ENCODE measurements at regions not wholly inside any gene's neighbourhood (a gene's known extent, or its start where the extent isn't known, plus 50 kb on each side); places are given as distances from the start of the nearest gene placed in this dataset.

GRCh38 chr16:73771196-73772064 is 525.2 kb upstream of the PSMD7 start:
- DNase-seq (ENCODE audit: extremely low read depth in 1 of 2, low read depth in 1 of 2) = no peak

GRCh38 chr16:73768786-73769203 is 527.8 kb upstream of the PSMD7 start:
- no peak for DNase-seq (ENCODE audit: extremely low read depth in 1 of 2, low read depth in 1 of 2)

GRCh38 chr16:73764321-73764720 is 532.3 kb upstream of the PSMD7 start:
- DNase-seq (ENCODE audit: extremely low read depth in 1 of 2, low read depth in 1 of 2) = no peak

- DNase-seq (ENCODE audit: extremely low read depth in 1 of 2, low read depth in 1 of 2) = no peak
Observed at GRCh38 chr16:73756289-73757178, 540.1 kb upstream of the PSMD7 start.

- no peak for DNase-seq (ENCODE audit: extremely low read depth in 1 of 2, low read depth in 1 of 2)
Observed at GRCh38 chr16:73753931-73754330, 542.7 kb upstream of the PSMD7 start.

GRCh38 chr16:73750639-73751038 is 546.0 kb upstream of the PSMD7 start:
- no peak for DNase-seq (ENCODE audit: extremely low read depth in 1 of 2, low read depth in 1 of 2)

GRCh38 chr16:73747328-73747727 is 549.3 kb upstream of the PSMD7 start:
- no peak for DNase-seq (ENCODE audit: extremely low read depth in 1 of 2, low read depth in 1 of 2)

- DNase-seq (ENCODE audit: extremely low read depth in 1 of 2, low read depth in 1 of 2) = no peak
Observed at GRCh38 chr16:73746554-73746953, 550.1 kb upstream of the PSMD7 start.

- DNase-seq (ENCODE audit: extremely low read depth in 1 of 2, low read depth in 1 of 2) = no peak
Observed at GRCh38 chr16:73743665-73744496, 552.7 kb upstream of the PSMD7 start.

GRCh38 chr16:73739049-73739769 is 557.4 kb upstream of the PSMD7 start:
- no peak for DNase-seq (ENCODE audit: extremely low read depth in 1 of 2, low read depth in 1 of 2)

- no peak for DNase-seq (ENCODE audit: extremely low read depth in 1 of 2, low read depth in 1 of 2)
Observed at GRCh38 chr16:73738266-73738665, 558.3 kb upstream of the PSMD7 start.

- DNase-seq (ENCODE audit: extremely low read depth in 1 of 2, low read depth in 1 of 2) = no peak
Observed at GRCh38 chr16:73737637-73738036, 559.0 kb upstream of the PSMD7 start.

- DNase-seq (ENCODE audit: extremely low read depth in 1 of 2, low read depth in 1 of 2) = no peak
Observed at GRCh38 chr16:73735954-73736353, 560.7 kb upstream of the PSMD7 start.

- no peak for DNase-seq (ENCODE audit: extremely low read depth in 1 of 2, low read depth in 1 of 2)
Observed at GRCh38 chr16:73735018-73735417, 561.6 kb upstream of the PSMD7 start.

- no peak for DNase-seq (ENCODE audit: extremely low read depth in 1 of 2, low read depth in 1 of 2)
Observed at GRCh38 chr16:73732681-73733080, 563.9 kb upstream of the PSMD7 start.

- no peak for DNase-seq (ENCODE audit: extremely low read depth in 1 of 2, low read depth in 1 of 2)
Observed at GRCh38 chr16:73732143-73732542, 564.5 kb upstream of the PSMD7 start.

- no peak for DNase-seq (ENCODE audit: extremely low read depth in 1 of 2, low read depth in 1 of 2)
Observed at GRCh38 chr16:73730481-73731090, 566.0 kb upstream of the PSMD7 start.

GRCh38 chr16:73725156-73725555 is 571.5 kb upstream of the PSMD7 start:
- no peak for DNase-seq (ENCODE audit: extremely low read depth in 1 of 2, low read depth in 1 of 2)

- DNase-seq (ENCODE audit: extremely low read depth in 1 of 2, low read depth in 1 of 2) = no peak
Observed at GRCh38 chr16:73724503-73724902, 572.1 kb upstream of the PSMD7 start.
